ENCODE measurements at regions not wholly inside any gene's neighbourhood (a gene's known extent, or its start where the extent isn't known, plus 50 kb on each side); places are given as distances from the start of the nearest gene placed in this dataset.

GRCh38 chr3:106255870-106256248, 387.0 kb upstream of the CBLB start:
- no peak for TF ChIP-seq CTCF (conservative IDR thresholded peaks at IDR 0.05)
- no peak for TF ChIP-seq ZFX (IDR thresholded peaks at IDR 0.05)
